Liver (tissue), 8 donors: ENCODE measurements at regions not wholly inside any gene's neighbourhood (a gene's known extent, or its start where the extent isn't known, plus 50 kb on each side); places are given as distances from the start of the nearest gene placed in this dataset.

ENCODE experiments used
- DNase-seq: peaks from one replicate; pipeline ENCODE4 v3.0.0-alpha.2; 2017; ENCODE audit warnings: low spot score
- H3K27ac ChIP-seq, 2 donors: one replicate each; pipeline ENCODE4 v1.7.0; 2013; ENCODE audit warnings: inconsistent platforms in 2 of 2, low read length in 2 of 2, control low read depth in 1 of 2, low read depth in 1 of 2, mild to moderate bottlenecking in 1 of 2
- H3K27me3 ChIP-seq, 4 donors: one replicate each; pipeline versions ENCODE4 v1.6.1 to v1.7.0; 2013; ENCODE audit warnings: low read length in 3 of 4, inconsistent platforms in 1 of 4, mild to moderate bottlenecking in 1 of 4, moderate library complexity in 1 of 4; ENCODE audit not compliant: control insufficient read depth in 4 of 4, insufficient read depth in 4 of 4
- H3K36me3 ChIP-seq, 4 donors: one replicate each; pipeline versions ENCODE4 v1.6.1 to v1.7.0; 2013; ENCODE audit warnings: low read length in 3 of 4, mild to moderate bottlenecking in 3 of 4, low read depth in 1 of 4, moderate library complexity in 1 of 4; ENCODE audit not compliant: control insufficient read depth in 4 of 4, insufficient read depth in 3 of 4
- H3K4me1 ChIP-seq, 4 donors: one replicate each; pipeline versions ENCODE4 v1.6.1 to v1.7.0; 2013; ENCODE audit warnings: low read length in 3 of 4, mild to moderate bottlenecking in 3 of 4, moderate library complexity in 1 of 4; ENCODE audit not compliant: control insufficient read depth in 4 of 4, insufficient read depth in 4 of 4
- H3K4me3 ChIP-seq, 3 donors: one replicate each; pipeline versions ENCODE4 v1.6.1 to v1.7.0; 2013; ENCODE audit warnings: low read length in 3 of 3, control low read depth in 1 of 3, low read depth in 1 of 3, mild to moderate bottlenecking in 1 of 3
- H3K9ac ChIP-seq, 2 donors: one replicate each; pipeline ENCODE4 v1.7.0; 2013; ENCODE audit warnings: low read length in 2 of 2, mild to moderate bottlenecking in 2 of 2, moderate library complexity in 2 of 2, control low read depth in 1 of 2, low read depth in 1 of 2
- H3K9me3 ChIP-seq, 4 donors: one replicate each; pipeline versions ENCODE4 v1.6.1 to v1.7.0; 2013; ENCODE audit warnings: low read length in 3 of 4; ENCODE audit not compliant: control insufficient read depth in 4 of 4
- ATF3 ChIP-seq: IDR thresholded peaks from 2 replicates; pipeline ENCODE4 v1.6.1; 2016; ENCODE audit warnings: antibody characterized with exemption
- EGR1 ChIP-seq, 2 donors: IDR thresholded peaks; 2 replicates each; pipeline ENCODE4 v1.6.1; 2016 to 2018; ENCODE audit warnings: antibody characterized with exemption in 2 of 2, low read depth in 2 of 2
- FOXA1 ChIP-seq: IDR thresholded peaks from 2 replicates; pipeline ENCODE4 v1.6.1; 2016; ENCODE audit warnings: antibody characterized with exemption
- FOXA2 ChIP-seq: IDR thresholded peaks from 2 replicates; pipeline ENCODE4 v1.6.1; 2016; ENCODE audit warnings: antibody characterized with exemption
- GABPA ChIP-seq, 2 donors: IDR thresholded peaks in 1 of 2; conservative IDR thresholded peaks in 1 of 2; 2 replicates each; pipeline ENCODE4 v1.6.1; 2016; ENCODE audit warnings: antibody characterized with exemption in 2 of 2, mild to moderate bottlenecking in 1 of 2, moderate library complexity in 1 of 2
- HNF4A ChIP-seq, 2 donors: conservative IDR thresholded peaks; 2 replicates each; pipeline ENCODE4 v1.6.1; 2016; ENCODE audit warnings: antibody characterized with exemption in 2 of 2, mild to moderate bottlenecking in 2 of 2
- HNF4G ChIP-seq: IDR thresholded peaks from 2 replicates; pipeline ENCODE4 v1.6.1; 2016; ENCODE audit warnings: antibody characterized with exemption
- JUND ChIP-seq, 2 donors: IDR thresholded peaks; 2 replicates each; pipeline ENCODE4 v1.6.1; 2016; ENCODE audit warnings: antibody characterized with exemption in 2 of 2
- NR2F2 ChIP-seq: IDR thresholded peaks from 2 replicates; pipeline ENCODE4 v1.6.1; 2016; ENCODE audit warnings: antibody characterized with exemption
- RAD21 ChIP-seq, 2 donors: IDR thresholded peaks; 2 replicates each; pipeline ENCODE4 v1.6.1; 2016; ENCODE audit warnings: antibody characterized with exemption in 2 of 2, mild to moderate bottlenecking in 2 of 2
- RXRA ChIP-seq, 2 donors: IDR thresholded peaks; 2 replicates each; pipeline ENCODE4 v1.6.1; 2017 to 2018; ENCODE audit warnings: antibody characterized with exemption in 2 of 2, mild to moderate bottlenecking in 1 of 2
- SP1 ChIP-seq: IDR thresholded peaks from 2 replicates; pipeline ENCODE4 v1.6.1; 2018; ENCODE audit warnings: antibody characterized with exemption, mild to moderate bottlenecking
- TAF1 ChIP-seq: conservative IDR thresholded peaks from 2 replicates; pipeline ENCODE4 v1.6.1; 2016; ENCODE audit warnings: antibody characterized with exemption, mild to moderate bottlenecking
- WGBS: extraction: QIAGEN DNeasy Blood & Tissue Kit; methylation state at CpG from one replicate; pipeline ENCODE4 v1.1.7; 2013; 5-methylcytosine and 5-hydroxymethylcytosine counted together
- TF ChIP-seq, protein P1 (sequence below): IDR thresholded peaks from 2 replicates; pipeline ENCODE4 v1.6.1; 2016; ENCODE audit warnings: antibody characterized with exemption
- TF ChIP-seq, protein P2 (sequence below): fragments of 150-350 bp; IDR thresholded peaks from 2 replicates; pipeline ENCODE4 v1.5.1; 2017; ENCODE audit warnings: improper control_type of control experiment, low read depth, low read length; ENCODE audit not compliant: missing input control
- TF ChIP-seq, protein P3 (sequence below): IDR thresholded peaks from 2 replicates; pipeline ENCODE4 v1.6.1; 2016; ENCODE audit warnings: antibody characterized with exemption, mild to moderate bottlenecking
- TF ChIP-seq, protein P4 (sequence below): IDR thresholded peaks from 2 replicates; pipeline ENCODE4 v1.6.1; 2016; ENCODE audit warnings: antibody characterized with exemption
- donor health status: healthy.
- donor health status: healthy.
- donor health status: healthy.
- donor health status: healthy.
- donor health status: healthy.

DNA sequence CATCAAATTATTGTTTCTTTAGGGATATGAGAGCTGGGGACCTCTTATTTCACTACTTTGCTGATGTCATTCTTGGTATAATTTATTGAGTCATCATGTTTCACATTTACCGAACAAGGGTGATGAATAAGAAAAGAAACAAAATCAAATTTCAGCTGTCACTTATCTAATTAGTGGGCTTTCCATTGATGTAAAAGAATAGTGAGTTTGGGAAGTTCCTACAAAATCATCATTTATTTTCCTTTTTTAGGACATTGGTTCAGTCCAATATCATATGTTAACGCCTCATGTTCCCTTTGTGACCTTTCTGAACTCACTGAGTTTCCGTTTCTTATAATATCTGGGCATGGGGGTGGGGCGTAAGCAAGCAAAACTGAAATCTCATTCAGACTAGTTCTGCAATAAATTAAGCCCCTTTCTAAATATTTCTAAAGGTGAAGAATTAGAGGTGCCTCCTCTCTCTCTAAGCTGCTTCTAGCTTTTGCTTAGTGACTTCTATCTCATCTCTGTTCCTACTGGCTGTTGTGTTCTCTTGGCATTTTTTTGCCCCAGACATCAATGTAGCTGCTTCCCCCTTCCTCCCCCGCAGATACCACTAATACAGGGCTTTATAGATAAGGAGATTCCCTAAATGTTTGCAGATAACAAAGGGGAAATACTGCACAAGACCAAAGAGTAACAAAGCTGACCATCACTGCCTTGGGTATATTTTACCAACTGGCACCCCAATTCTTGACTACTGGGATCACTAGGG, 238.0 kb upstream of the CTNNB1 start:
- no peaks in the 10 kb centered on the region for H3K27me3 ChIP-seq
- no peaks in the 10 kb centered on the region for H3K4me1 ChIP-seq
- DNase-seq = no peak
- H3K9me3 ChIP-seq = peaks cover 0 to 2% (median 0%) of the 10 kb centered on the region in 4 donors
- H3K4me3 ChIP-seq = no peak overlapping the region
- H3K36me3 ChIP-seq = no peaks in the 10 kb centered on the region
- H3K9ac ChIP-seq = no peak overlapping the region
- TF ChIP-seq FOXA1 (no peak), TAF1 (no peak), HNF4G (no peak), NR2F2 (no peak), FOXA2 (no peak)
- TF ChIP-seq, protein P1, sequence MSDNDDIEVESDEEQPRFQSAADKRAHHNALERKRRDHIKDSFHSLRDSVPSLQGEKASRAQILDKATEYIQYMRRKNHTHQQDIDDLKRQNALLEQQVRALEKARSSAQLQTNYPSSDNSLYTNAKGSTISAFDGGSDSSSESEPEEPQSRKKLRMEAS = no peak
- TF ChIP-seq, protein P2, sequence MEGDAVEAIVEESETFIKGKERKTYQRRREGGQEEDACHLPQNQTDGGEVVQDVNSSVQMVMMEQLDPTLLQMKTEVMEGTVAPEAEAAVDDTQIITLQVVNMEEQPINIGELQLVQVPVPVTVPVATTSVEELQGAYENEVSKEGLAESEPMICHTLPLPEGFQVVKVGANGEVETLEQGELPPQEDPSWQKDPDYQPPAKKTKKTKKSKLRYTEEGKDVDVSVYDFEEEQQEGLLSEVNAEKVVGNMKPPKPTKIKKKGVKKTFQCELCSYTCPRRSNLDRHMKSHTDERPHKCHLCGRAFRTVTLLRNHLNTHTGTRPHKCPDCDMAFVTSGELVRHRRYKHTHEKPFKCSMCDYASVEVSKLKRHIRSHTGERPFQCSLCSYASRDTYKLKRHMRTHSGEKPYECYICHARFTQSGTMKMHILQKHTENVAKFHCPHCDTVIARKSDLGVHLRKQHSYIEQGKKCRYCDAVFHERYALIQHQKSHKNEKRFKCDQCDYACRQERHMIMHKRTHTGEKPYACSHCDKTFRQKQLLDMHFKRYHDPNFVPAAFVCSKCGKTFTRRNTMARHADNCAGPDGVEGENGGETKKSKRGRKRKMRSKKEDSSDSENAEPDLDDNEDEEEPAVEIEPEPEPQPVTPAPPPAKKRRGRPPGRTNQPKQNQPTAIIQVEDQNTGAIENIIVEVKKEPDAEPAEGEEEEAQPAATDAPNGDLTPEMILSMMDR = no peak
- 73% methylated on average over 5 of the region's 5 CpGs for WGBS
- H3K27ac ChIP-seq = no peak overlapping the region

DNA sequence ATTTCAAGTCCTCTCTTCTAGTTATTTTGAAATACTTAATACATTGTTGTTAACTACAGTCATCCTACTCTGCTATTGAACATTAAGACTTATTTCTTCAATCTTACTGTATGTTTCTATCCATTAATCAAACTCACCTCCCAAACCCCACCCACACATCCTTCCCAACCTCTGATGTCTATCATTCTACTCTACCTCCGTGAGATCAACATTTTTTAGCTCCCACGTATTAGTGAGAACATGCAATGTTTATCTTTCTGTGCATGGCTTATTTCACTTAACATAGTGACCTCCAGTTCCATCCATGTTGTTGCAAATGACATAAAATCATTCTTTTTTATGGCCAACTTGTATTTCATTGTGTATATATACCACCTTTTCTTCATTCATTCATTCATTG, 236.6 kb upstream of the CTNNB1 start:
- TF ChIP-seq RXRA (IDR thresholded peaks at IDR 0.05) (no peak), SP1 (no peak), FOXA2 (no peak), HNF4G (no peak), GABPA (IDR thresholded peaks at IDR 0.05 in 1 of 2, conservative IDR thresholded peaks at IDR 0.05 in 1 of 2) (no peak), FOXA1 (no peak), ATF3 (no peak), RAD21 (IDR thresholded peaks at IDR 0.05) (no peak), EGR1 (IDR thresholded peaks at IDR 0.05; ENCODE audit: low read depth in 2 of 2) (no peak), JUND (IDR thresholded peaks at IDR 0.05) (no peak), NR2F2 (no peak), HNF4A (conservative IDR thresholded peaks at IDR 0.05) (no peak)
- TF ChIP-seq, protein P3, sequence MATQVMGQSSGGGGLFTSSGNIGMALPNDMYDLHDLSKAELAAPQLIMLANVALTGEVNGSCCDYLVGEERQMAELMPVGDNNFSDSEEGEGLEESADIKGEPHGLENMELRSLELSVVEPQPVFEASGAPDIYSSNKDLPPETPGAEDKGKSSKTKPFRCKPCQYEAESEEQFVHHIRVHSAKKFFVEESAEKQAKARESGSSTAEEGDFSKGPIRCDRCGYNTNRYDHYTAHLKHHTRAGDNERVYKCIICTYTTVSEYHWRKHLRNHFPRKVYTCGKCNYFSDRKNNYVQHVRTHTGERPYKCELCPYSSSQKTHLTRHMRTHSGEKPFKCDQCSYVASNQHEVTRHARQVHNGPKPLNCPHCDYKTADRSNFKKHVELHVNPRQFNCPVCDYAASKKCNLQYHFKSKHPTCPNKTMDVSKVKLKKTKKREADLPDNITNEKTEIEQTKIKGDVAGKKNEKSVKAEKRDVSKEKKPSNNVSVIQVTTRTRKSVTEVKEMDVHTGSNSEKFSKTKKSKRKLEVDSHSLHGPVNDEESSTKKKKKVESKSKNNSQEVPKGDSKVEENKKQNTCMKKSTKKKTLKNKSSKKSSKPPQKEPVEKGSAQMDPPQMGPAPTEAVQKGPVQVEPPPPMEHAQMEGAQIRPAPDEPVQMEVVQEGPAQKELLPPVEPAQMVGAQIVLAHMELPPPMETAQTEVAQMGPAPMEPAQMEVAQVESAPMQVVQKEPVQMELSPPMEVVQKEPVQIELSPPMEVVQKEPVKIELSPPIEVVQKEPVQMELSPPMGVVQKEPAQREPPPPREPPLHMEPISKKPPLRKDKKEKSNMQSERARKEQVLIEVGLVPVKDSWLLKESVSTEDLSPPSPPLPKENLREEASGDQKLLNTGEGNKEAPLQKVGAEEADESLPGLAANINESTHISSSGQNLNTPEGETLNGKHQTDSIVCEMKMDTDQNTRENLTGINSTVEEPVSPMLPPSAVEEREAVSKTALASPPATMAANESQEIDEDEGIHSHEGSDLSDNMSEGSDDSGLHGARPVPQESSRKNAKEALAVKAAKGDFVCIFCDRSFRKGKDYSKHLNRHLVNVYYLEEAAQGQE = no peak
- TF ChIP-seq, protein P2 = no peak
- TF ChIP-seq, protein P1 = no peak
- TF ChIP-seq, protein P4, sequence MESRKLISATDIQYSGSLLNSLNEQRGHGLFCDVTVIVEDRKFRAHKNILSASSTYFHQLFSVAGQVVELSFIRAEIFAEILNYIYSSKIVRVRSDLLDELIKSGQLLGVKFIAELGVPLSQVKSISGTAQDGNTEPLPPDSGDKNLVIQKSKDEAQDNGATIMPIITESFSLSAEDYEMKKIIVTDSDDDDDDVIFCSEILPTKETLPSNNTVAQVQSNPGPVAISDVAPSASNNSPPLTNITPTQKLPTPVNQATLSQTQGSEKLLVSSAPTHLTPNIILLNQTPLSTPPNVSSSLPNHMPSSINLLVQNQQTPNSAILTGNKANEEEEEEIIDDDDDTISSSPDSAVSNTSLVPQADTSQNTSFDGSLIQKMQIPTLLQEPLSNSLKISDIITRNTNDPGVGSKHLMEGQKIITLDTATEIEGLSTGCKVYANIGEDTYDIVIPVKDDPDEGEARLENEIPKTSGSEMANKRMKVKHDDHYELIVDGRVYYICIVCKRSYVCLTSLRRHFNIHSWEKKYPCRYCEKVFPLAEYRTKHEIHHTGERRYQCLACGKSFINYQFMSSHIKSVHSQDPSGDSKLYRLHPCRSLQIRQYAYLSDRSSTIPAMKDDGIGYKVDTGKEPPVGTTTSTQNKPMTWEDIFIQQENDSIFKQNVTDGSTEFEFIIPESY = no peak

More for the DNA sequence above, 236.6 kb upstream of the CTNNB1 start:
- WGBS = 82% methylated on average over 2 of the region's 2 CpGs
- no peak overlapping the region for H3K9ac ChIP-seq
- H3K36me3 ChIP-seq = no peaks in the 10 kb centered on the region
- no peak overlapping the region for H3K27ac ChIP-seq
- H3K9me3 ChIP-seq = peaks cover 0 to 2% (median 0%) of the 10 kb centered on the region in 4 donors
- no peaks in the 10 kb centered on the region for H3K4me1 ChIP-seq
- no peak overlapping the region for H3K4me3 ChIP-seq
- no peaks in the 10 kb centered on the region for H3K27me3 ChIP-seq
- DNase-seq = no peak
